GM12878 (cell line): ENCODE measurements at regions not wholly inside any gene's neighbourhood (a gene's known extent, or its start where the extent isn't known, plus 50 kb on each side); places are given as distances from the start of the nearest gene placed in this dataset.

ENCODE experiments used
- ATAC-seq: fragments of 200-7000 bp; cut with Tn5 transposase; 3 replicates; pipeline ENCODE4 v1.9.1; 2020; ENCODE audit warnings: mild to moderate bottlenecking, moderate library complexity
- BruUV-seq: library from RNA; stranded (reverse); fragments of 400-500 nt; replicated peaks from 2 replicates; lab custom pipeline; 2021; lab: Mats Ljungman, UMichigan
- CTCF ChIA-PET: fragments of 300-600 bp; sonication (Branson Sonifier 250); formaldehyde crosslinking; extraction: SDS; loops from one replicate; lab custom pipeline; 2021; ENCODE audit warnings: inconsistent platforms; lab: Yijun Ruan, JAX
- POLR2A ChIA-PET: fragments of 350-600 bp; formaldehyde crosslinking; extraction: SDS; loops from one replicate; lab custom pipeline; 2021; ENCODE audit warnings: inconsistent platforms; lab: Charles Lee
- RAD21 ChIA-PET: fragments of 300-600 bp; sonication (Branson Sonifier 250); formaldehyde crosslinking; loops from one replicate; lab custom pipeline; 2023; ENCODE audit warnings: antibody characterized with exemption; ENCODE audit not compliant: unreplicated experiment; lab: Charles Lee
- SMC1A ChIA-PET: fragments of 300-600 bp; sonication (Branson Sonifier 250); formaldehyde crosslinking; loops from one replicate; lab custom pipeline; 2023; ENCODE audit not compliant: unreplicated experiment, uncharacterized antibody; lab: Charles Lee
- DNase-seq: peaks from one replicate; pipeline ENCODE4 v3.0.0-alpha.2; 2011; ENCODE audit warnings: low read depth, low spot score
- FAIRE-seq: peaks from 3 replicates; lab custom pipeline; 2011; peaks lifted over from hg19 to GRCh38; lab: Jason Lieb, UNC
- H2AFZ ChIP-seq: 2 replicates; pipeline ENCODE4 v1.6.0; 2011; ENCODE audit warnings: low read depth, low read length, control low read depth; ENCODE audit not compliant: control insufficient read depth
- H3K27ac ChIP-seq: 2 replicates; pipeline ENCODE4 v1.5.1; 2011; ENCODE audit warnings: control low read depth; ENCODE audit not compliant: control insufficient read depth, insufficient read depth
- H3K27me3 ChIP-seq, 2 experiments: replicated peaks in 1 of 2; 2 replicates each; pipeline versions ENCODE4 v1.6.0 to v1.6.1; 2011; ENCODE audit warnings: low read length in 1 of 2; ENCODE audit not compliant: control insufficient read depth in 2 of 2, insufficient read depth in 2 of 2
- H3K36me3 ChIP-seq, 2 experiments: 2 replicates each; pipeline ENCODE4 v1.5.1; 2011; ENCODE audit warnings: low read length in 1 of 2; ENCODE audit not compliant: control insufficient read depth in 2 of 2, insufficient read depth in 2 of 2
- H3K4me1 ChIP-seq: 2 replicates; pipeline ENCODE4 v1.6.1; 2011; ENCODE audit warnings: mild to moderate bottlenecking, low read length, moderate library complexity, mixed read lengths; ENCODE audit not compliant: control insufficient read depth, insufficient read depth
- H3K4me2 ChIP-seq: 2 replicates; pipeline ENCODE4 v1.6.0; 2011; ENCODE audit warnings: control low read depth; ENCODE audit not compliant: control insufficient read depth, insufficient read depth
- H3K4me3 ChIP-seq: fragments of 200-600 bp; sonication (generic); 2 replicates; pipeline ENCODE4 v1.5.1; 2016
- H3K79me2 ChIP-seq: 2 replicates; pipeline ENCODE4 v1.6.0; 2011; ENCODE audit warnings: low read length; ENCODE audit not compliant: control insufficient read depth, insufficient read depth
- H3K9ac ChIP-seq: 2 replicates; pipeline ENCODE4 v1.8.0; 2011; ENCODE audit warnings: low read length, control low read depth, mixed read lengths; ENCODE audit not compliant: control insufficient read depth, insufficient read depth
- H3K9me3 ChIP-seq: replicated peaks from 3 replicates; pipeline ENCODE4 v1.5.1; 2011; ENCODE audit warnings: mild to moderate bottlenecking, low read length; ENCODE audit not compliant: control insufficient read depth, insufficient read depth
- H4K20me1 ChIP-seq: 2 replicates; pipeline ENCODE4 v1.6.0; 2011; ENCODE audit not compliant: control insufficient read depth, insufficient read depth
- BCL3 ChIP-seq: IDR thresholded peaks from 2 replicates; pipeline ENCODE4 v1.6.1; 2011; ENCODE audit warnings: borderline replicate concordance, low read depth, mild to moderate bottlenecking, moderate library complexity, low read length; ENCODE audit not compliant: insufficient read depth, poor library complexity, severe bottlenecking
- STAT3 ChIP-seq: IDR thresholded peaks from 2 replicates; pipeline ENCODE4 v1.6.1; 2011; ENCODE audit warnings: low read depth, low read length, improper control_type of control experiment
- WGBS: methylation state at CpG from one replicate; pipeline ENCODE4 v1.1.6; 2016; ENCODE audit warnings: low lambda C conversion rate; ENCODE audit not compliant: insufficient replicate concordance, insufficient coverage; ENCODE audit errors: missing lambda C conversion rate; 5-methylcytosine and 5-hydroxymethylcytosine counted together
- in situ Hi-C: fragments of 300-500 bp; cut with MboI; formaldehyde crosslinking; loops from 9 replicates; pipeline ENCODE4 v1.14.3; 2018; ENCODE audit warnings: mixed read lengths
- intact Hi-C: fragments of 100-400 bp; cut with micrococcal nuclease; formaldehyde crosslinking; loops from one replicate; pipeline ENCODE4 v1.14.2; 2022; ENCODE audit not compliant: unreplicated experiment

- peak; percentile 20 for TF ChIP-seq BCL3
- TF ChIP-seq, all 136 proteins: peak for 24
Observed at GRCh38 chr2:7984693-7985353, 697.0 kb upstream of the ID2 start (continued).

GRCh38 chr2:7986431-7986830 lies 695.4 kb upstream of the ID2 start:
- H3K36me3 ChIP-seq: no peaks in the 10 kb centered on the region
- ChIA-PET RAD21 (interaction anchor here (1.8 to 1.9 kb wide), 2 partner anchors 9 to 11 kb away, joined by 6 to 9 read pairs; no protein-coding TSS in a partner anchor), SMC1A (interaction anchor here (1.1 to 2.5 kb wide), 7 partner anchors 11 to 487 kb away, joined by 3 to 15 read pairs (median 4); no protein-coding TSS in a partner anchor), CTCF (interaction anchor here (0.6 to 1.8 kb wide), 3 partner anchors 8 to 559 kb away, joined by 3 to 6 read pairs (median 3); no protein-coding TSS in a partner anchor), POLR2A (interaction anchor here (0.6 kb wide), 1 partner anchor 606 kb away, joined by 5 read pairs; no protein-coding TSS in a partner anchor)
- no peak overlapping the region for H3K4me3 ChIP-seq
- H3K27ac ChIP-seq: no peak overlapping the region
- FAIRE-seq: no peak
- no peak for TF ChIP-seq STAT3
- H4K20me1 ChIP-seq: no peaks in the 10 kb centered on the region
- H3K27me3 ChIP-seq: no peaks in the 10 kb centered on the region
- H3K4me1 ChIP-seq: peaks cover 11% of the 10 kb centered on the region
- no peaks in the 10 kb centered on the region for H3K79me2 ChIP-seq
- ATAC-seq: peak; percentile 29; the same call in 2 of the 3 replicates
- intact Hi-C loops: no loop called here
- BruUV-seq: no TSS peak
- no peak overlapping the region for H3K9ac ChIP-seq
- H2AFZ ChIP-seq: no peak overlapping the region
- no peak overlapping the region for H3K4me2 ChIP-seq
- in situ Hi-C loops: no loop called here
- 42% methylated on average over 3 of the region's 3 CpGs for WGBS
- DNase-seq: no peak
- H3K9me3 ChIP-seq: peaks cover 5% of the 10 kb centered on the region
